PFSK-1 (cell line): ENCODE measurements at regions not wholly inside any gene's neighbourhood (a gene's known extent, or its start where the extent isn't known, plus 50 kb on each side); places are given as distances from the start of the nearest gene placed in this dataset.

Experiments
- FOXP2 ChIP-seq: optimal IDR thresholded peaks from 2 replicates; pipeline ENCODE3; 2011; ENCODE audit warnings: borderline replicate concordance, control low read depth, inconsistent platforms; ENCODE audit not compliant: insufficient read depth; ENCODE audit errors: extremely low read length, extremely low read depth
- POLR2AphosphoS5 ChIP-seq: IDR thresholded peaks from 2 replicates; pipeline ENCODE4 v1.6.1; 2012; ENCODE audit warnings: low read depth, mild to moderate bottlenecking, control low read depth, low read length, moderate library complexity
- SIN3A ChIP-seq: IDR thresholded peaks from 2 replicates; pipeline ENCODE4 v1.6.1; 2012; ENCODE audit warnings: mild to moderate bottlenecking, low read length, moderate library complexity, borderline replicate concordance; ENCODE audit not compliant: insufficient read depth
- TAF1 ChIP-seq: IDR thresholded peaks from 2 replicates; pipeline ENCODE4 v1.6.1; 2012; ENCODE audit warnings: low read length, control low read depth, borderline replicate concordance; ENCODE audit not compliant: insufficient read depth
- TF ChIP-seq, protein P1 (sequence below), 2 experiments: IDR thresholded peaks; 2 replicates each; pipeline versions ENCODE4 v1.6.1 to v1.8.0; 2011 to 2012; ENCODE audit warnings: low read depth in 2 of 2, low read length in 2 of 2, control low read depth in 1 of 2, inconsistent platforms in 1 of 2, mild to moderate bottlenecking in 1 of 2, moderate library complexity in 1 of 2; ENCODE audit not compliant: insufficient read depth in 1 of 2

DNA sequence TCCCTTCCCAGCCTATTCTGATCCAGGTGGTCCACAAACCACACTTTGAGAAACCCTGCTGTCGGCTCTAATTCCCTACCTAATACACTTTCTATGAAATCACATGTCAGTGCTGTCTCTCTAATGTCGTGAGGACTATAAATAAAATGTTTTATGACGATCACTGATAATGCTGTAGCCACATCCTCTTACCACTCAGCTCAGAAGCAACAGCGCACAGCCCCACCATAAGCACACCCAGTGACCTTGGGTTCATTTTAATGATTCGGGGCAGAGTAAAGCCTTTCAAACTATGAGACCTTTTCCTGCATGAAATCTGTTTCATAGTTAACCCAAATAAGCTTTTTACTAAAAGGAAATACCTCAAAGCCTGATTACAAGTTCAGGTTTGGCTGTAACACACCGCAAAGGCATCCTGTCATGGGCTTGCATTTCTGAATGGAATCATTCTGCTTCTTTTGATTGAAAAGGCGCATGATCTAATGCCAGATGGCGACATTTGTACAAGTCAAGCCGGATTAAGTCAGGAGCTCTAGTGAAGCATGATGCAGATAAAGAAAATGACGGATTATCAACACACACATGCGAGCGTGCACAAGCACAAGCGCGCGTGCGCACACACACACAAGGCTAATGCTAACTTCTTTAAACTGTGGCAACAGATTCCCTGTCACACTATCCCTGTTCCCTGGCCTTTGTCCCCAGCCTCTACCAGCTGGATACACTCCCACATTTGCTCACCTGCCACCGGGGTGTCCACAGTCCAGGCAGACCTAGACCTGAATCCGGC is 180.5 kb upstream of the PDE1C start:
- TF ChIP-seq SIN3A (no peak), TAF1 (no peak)

DNA sequence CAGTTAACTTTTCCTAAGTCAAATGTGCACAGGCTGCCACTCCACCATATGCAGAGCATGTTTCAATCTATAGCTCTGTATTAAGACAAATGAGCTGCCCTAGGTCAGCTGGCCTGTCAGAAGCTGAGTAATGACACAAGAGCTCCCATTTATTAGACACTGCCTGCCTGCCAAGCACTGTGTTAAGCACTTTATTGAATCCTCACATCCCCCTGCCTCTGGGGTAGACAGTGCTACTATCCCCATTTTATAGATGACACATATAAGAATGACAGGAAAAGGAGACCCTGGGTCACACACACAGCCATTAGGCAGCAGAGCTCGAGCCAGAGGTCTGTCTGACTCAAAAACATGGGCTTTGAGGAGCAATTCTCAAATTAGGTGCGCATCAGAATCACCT is 179.8 kb upstream of the PDE1C start:
- no peak for TF ChIP-seq TAF1
- TF ChIP-seq SIN3A = no peak
- no peak for TF ChIP-seq FOXP2
- TF ChIP-seq POLR2AphosphoS5 = no peak
- TF ChIP-seq, protein P1, sequence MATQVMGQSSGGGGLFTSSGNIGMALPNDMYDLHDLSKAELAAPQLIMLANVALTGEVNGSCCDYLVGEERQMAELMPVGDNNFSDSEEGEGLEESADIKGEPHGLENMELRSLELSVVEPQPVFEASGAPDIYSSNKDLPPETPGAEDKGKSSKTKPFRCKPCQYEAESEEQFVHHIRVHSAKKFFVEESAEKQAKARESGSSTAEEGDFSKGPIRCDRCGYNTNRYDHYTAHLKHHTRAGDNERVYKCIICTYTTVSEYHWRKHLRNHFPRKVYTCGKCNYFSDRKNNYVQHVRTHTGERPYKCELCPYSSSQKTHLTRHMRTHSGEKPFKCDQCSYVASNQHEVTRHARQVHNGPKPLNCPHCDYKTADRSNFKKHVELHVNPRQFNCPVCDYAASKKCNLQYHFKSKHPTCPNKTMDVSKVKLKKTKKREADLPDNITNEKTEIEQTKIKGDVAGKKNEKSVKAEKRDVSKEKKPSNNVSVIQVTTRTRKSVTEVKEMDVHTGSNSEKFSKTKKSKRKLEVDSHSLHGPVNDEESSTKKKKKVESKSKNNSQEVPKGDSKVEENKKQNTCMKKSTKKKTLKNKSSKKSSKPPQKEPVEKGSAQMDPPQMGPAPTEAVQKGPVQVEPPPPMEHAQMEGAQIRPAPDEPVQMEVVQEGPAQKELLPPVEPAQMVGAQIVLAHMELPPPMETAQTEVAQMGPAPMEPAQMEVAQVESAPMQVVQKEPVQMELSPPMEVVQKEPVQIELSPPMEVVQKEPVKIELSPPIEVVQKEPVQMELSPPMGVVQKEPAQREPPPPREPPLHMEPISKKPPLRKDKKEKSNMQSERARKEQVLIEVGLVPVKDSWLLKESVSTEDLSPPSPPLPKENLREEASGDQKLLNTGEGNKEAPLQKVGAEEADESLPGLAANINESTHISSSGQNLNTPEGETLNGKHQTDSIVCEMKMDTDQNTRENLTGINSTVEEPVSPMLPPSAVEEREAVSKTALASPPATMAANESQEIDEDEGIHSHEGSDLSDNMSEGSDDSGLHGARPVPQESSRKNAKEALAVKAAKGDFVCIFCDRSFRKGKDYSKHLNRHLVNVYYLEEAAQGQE (IDR thresholded peaks at IDR 0.05; ENCODE audit: insufficient read depth in 1 of 2, low read depth in 2 of 2, low read length in 2 of 2) = no peak

DNA sequence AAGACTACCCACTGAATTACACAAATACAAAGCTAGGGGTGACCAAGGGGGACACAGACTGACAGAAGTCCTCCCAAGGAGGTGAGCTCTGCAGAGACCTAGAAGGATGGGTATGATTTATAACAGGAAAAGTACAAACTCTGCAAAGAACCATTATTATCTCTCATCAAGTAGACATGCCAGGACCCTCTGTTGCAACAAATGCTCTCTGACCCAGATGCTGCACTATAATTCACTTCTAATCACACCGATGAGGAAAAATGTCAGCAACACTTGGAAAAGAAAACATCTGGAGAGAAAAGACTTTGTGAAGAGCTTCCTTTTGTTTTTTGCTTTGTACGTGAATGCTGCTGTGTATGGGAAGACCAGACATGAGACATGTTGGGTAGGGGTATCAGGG is 178.3 kb upstream of the PDE1C start:
- no peak for TF ChIP-seq FOXP2
- no peak for TF ChIP-seq TAF1
- TF ChIP-seq, protein P1 (IDR thresholded peaks at IDR 0.05; ENCODE audit: insufficient read depth in 1 of 2, low read depth in 2 of 2, low read length in 2 of 2) = no peak
- TF ChIP-seq POLR2AphosphoS5 = no peak
- no peak for TF ChIP-seq SIN3A

DNA sequence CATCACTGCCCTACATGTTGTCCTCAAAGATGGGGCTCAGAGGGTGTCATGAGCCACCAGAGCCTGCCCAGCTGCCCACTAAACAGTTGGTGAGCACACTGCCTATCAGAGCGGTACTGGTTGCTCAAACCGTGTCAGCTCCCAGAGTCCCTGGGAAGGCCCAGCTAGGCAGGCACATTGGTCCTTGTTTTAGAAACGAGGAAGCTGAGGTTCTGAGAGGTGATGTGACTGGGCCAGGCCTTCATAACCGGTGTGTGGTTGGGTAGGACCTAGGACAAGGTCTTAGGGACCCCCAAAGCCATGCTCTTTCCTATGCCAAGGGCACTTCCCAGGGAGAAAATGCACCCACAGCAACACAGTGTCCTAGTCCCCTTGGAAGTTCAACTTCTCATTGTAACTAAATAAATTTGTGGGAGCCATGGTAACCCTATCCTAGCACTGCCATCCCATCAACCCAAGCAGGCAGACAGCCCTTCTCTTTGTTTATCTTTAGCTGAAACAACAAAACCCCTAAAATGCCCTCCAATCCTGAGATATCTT is 174.7 kb upstream of the PDE1C start:
- TF ChIP-seq, protein P1 (IDR thresholded peaks at IDR 0.05; ENCODE audit: insufficient read depth in 1 of 2, low read depth in 2 of 2, low read length in 2 of 2) = no peak
- TF ChIP-seq SIN3A = no peak

DNA sequence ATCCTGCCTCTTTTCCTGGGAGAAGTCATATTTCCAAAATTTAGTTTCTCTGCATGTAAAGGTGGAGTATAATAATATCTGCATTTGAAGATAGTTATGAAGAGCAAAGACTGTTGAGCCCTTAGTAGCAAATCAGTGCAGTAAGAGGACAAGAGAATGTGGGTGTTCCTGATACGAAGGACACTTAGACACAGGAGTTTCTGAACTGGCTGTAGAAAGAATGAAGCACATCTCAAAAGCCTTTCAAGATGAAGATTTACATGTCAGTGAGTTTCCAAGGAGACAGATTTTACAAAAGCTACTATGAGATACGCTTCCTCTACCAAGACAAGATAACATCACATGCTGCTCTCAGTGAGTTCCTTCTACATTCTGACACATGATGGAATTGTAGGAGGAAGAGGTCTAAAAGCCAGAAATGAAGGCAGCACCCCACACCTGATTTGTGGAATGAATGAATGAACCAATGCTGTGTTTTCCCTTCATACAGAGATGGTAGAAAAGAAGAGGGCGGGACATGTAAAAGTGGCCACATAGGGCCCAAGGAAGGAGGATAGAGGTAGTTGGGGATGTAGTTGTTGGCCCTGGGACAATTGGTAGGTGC is 173.6 kb upstream of the PDE1C start:
- TF ChIP-seq SIN3A = no peak
- TF ChIP-seq POLR2AphosphoS5 = no peak
- TF ChIP-seq, protein P1 (IDR thresholded peaks at IDR 0.05; ENCODE audit: insufficient read depth in 1 of 2, low read depth in 2 of 2, low read length in 2 of 2) = no peak
- no peak for TF ChIP-seq TAF1
- no peak for TF ChIP-seq FOXP2
